ENCODE measurements at regions not wholly inside any gene's neighbourhood (a gene's known extent, or its start where the extent isn't known, plus 50 kb on each side); places are given as distances from the start of the nearest gene placed in this dataset.

DNA sequence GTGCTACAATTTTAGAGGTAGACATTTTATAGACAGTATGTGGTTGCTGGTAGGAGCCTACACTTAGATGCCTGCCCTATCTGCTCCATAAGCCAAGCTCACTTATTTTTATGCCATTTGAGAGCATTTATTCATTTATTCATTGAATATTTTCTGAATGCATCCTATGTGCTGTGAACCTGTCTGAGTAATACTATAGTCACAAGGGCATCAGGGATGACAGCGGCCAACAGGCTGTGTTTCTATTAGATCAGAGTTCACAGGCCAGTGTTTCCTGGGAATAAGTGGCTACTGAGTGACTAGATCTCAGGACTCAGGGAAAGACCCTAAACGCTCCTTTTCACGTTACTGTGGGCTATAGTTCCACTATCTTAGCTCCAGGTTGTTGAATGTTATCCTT lies 235.2 kb upstream of the MSX2 start:
- peaks cover 7% of the 10 kb centered on the region for H3K27me3 Mint-ChIP-seq
- no peak for ATAC-seq
- CTCF ChIA-PET: no interaction called here
- DNase-seq: no peak
- no peaks in the 10 kb centered on the region for H3K4me1 Mint-ChIP-seq (ENCODE audit: low read depth)
- intact Hi-C loops (cut with micrococcal nuclease): no loop called here
- peaks cover 3% of the 10 kb centered on the region for H3K9me3 Mint-ChIP-seq
- TF ChIP-seq, protein P1, sequence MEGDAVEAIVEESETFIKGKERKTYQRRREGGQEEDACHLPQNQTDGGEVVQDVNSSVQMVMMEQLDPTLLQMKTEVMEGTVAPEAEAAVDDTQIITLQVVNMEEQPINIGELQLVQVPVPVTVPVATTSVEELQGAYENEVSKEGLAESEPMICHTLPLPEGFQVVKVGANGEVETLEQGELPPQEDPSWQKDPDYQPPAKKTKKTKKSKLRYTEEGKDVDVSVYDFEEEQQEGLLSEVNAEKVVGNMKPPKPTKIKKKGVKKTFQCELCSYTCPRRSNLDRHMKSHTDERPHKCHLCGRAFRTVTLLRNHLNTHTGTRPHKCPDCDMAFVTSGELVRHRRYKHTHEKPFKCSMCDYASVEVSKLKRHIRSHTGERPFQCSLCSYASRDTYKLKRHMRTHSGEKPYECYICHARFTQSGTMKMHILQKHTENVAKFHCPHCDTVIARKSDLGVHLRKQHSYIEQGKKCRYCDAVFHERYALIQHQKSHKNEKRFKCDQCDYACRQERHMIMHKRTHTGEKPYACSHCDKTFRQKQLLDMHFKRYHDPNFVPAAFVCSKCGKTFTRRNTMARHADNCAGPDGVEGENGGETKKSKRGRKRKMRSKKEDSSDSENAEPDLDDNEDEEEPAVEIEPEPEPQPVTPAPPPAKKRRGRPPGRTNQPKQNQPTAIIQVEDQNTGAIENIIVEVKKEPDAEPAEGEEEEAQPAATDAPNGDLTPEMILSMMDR (IDR thresholded peaks at IDR 0.05): no peak
- H3K36me3 Mint-ChIP-seq (ENCODE audit: low read depth): no peaks in the 10 kb centered on the region
- H3K27ac Mint-ChIP-seq: no peak overlapping the region
- POLR2A ChIA-PET: no interaction called here
- H3K4me3 Mint-ChIP-seq: no peak overlapping the region

DNA sequence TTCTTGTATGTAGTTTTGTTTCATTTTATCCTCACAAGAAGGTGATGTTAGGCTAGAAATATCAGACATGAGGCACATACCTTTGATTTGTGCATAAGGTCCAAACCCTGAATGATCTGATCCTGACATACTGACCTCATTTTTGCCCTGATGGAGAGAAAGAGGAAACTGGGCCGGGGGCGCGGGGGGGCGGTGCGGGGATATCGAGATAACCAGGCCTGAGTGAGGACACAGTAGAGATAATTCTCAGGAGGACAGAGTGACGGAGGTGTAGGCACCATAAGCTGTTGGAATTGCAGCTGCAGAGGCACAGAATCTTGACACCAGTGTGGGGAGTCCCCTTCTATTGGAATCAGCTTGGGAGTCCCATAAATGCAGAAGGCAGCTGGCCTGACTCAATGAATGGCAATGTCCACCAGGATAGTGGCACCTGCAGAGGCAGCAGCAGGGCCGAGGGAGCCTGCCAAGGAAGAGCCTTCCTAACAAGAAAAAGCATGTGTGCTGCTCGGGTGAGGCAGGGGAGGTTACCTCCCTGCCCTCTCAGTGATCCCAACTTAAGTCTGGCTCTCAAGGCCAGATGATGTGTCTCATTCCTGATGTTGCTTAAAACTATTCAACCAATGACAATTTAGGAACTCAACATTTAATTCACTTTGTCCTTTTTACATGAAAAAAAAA lies 234.3 kb upstream of the MSX2 start:
- H3K36me3 Mint-ChIP-seq (ENCODE audit: low read depth): no peaks in the 10 kb centered on the region
- DNase-seq (no peak), ATAC-seq (no peak)
- POLR2A ChIA-PET: no interaction called here
- no peak overlapping the region for H3K27ac Mint-ChIP-seq
- H3K9me3 Mint-ChIP-seq: peaks cover 3% of the 10 kb centered on the region
- TF ChIP-seq, protein P1 (IDR thresholded peaks at IDR 0.05): no peak
- no peaks in the 10 kb centered on the region for H3K4me1 Mint-ChIP-seq (ENCODE audit: low read depth)
- no peak overlapping the region for H3K4me3 Mint-ChIP-seq
- CTCF ChIA-PET: no interaction called here
- intact Hi-C loops (cut with micrococcal nuclease): no loop called here
- peaks cover 7% of the 10 kb centered on the region for H3K27me3 Mint-ChIP-seq

DNA sequence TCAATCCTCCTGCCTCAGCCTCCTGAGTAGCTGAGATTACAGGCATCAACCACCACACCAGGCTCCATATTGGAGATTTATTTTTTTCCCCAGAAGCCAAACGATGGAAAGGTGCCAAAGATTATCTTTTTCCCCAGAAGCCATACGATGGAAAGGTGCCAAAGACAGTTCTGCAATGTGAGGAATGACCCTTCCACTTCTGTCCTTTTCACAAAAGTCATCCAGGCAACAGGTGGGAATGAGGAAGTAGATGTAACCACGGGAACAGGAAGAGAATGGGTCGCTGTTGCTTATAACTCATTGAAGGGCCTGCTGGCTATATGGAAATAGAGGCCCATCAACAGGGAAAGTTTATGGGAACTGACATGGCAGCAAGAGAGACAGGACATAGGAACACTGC lies 233.7 kb upstream of the MSX2 start:
- no peak for ATAC-seq
- peaks cover 3% of the 10 kb centered on the region for H3K9me3 Mint-ChIP-seq
- H3K4me1 Mint-ChIP-seq (ENCODE audit: low read depth): no peaks in the 10 kb centered on the region
- ChIA-PET CTCF (no interaction called here), POLR2A (no interaction called here)
- intact Hi-C loops (cut with micrococcal nuclease): no loop called here
- TF ChIP-seq, protein P1 (IDR thresholded peaks at IDR 0.05): no peak
- no peak for DNase-seq
- H3K36me3 Mint-ChIP-seq (ENCODE audit: low read depth): no peaks in the 10 kb centered on the region
- H3K27ac Mint-ChIP-seq: no peak overlapping the region
- H3K27me3 Mint-ChIP-seq: peaks cover 7% of the 10 kb centered on the region
- no peak overlapping the region for H3K4me3 Mint-ChIP-seq

DNA sequence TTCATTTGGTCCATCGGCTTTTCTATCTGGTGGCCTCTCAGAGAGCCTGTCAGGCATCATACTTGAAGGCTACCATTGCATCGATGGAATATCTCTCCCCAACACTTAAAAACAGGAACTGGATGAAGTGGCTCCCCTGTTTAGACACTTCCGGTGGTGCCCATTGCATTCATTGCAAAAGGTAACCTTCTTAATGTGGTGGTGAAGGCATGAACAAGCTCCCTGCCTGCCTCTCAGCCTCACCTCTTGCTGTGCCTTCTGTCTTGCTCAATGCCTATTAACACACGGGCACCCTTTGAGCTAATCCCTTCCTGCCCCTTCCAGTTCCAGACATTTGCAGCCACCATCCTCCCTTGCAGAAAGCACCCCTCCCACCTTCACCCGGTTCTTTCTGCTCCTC lies 233.1 kb upstream of the MSX2 start:
- Mint-ChIP-seq H3K36me3 (ENCODE audit: low read depth) (no peaks in the 10 kb centered on the region), H3K9me3 (peaks cover 2% of the 10 kb centered on the region), H3K4me1 (ENCODE audit: low read depth) (no peaks in the 10 kb centered on the region), H3K27ac (no peak overlapping the region), H3K4me3 (no peak overlapping the region), H3K27me3 (peaks cover 3% of the 10 kb centered on the region)
- ChIA-PET POLR2A (no interaction called here), CTCF (no interaction called here)
- ATAC-seq (no peak), DNase-seq (no peak)
- TF ChIP-seq, protein P1 (IDR thresholded peaks at IDR 0.05): no peak
- intact Hi-C loops (cut with micrococcal nuclease): no loop called here

DNA sequence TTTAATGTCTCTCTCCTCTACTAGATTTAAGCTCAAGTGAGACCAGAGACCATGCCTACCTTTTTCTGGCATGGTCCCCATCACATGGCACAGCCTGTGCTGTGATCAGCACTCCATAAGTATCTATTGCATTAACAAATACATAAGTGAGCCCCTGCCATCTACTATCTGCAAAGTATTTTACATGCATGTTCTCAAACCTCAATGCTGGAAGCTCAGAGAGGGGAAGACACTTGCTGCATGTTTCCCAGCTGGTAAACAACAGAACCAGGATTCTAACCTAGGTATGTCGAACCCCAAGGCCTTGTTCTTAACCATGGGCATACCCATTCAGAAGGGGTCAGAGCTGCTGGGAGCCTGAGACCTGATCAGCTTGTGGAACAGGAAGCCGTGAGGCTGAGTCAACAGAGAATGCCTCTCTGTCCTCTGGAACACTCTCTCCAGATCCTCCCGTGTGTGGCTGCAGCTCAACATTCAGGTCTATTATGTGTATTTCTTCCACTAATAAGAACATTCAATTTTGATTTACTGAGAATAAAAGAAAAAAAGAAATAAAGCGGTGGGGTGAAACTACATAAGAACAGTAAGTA lies 232.5 kb upstream of the MSX2 start:
- TF ChIP-seq, protein P1 (IDR thresholded peaks at IDR 0.05): no peak
- peaks cover 3% of the 10 kb centered on the region for H3K27me3 Mint-ChIP-seq
- H3K4me3 Mint-ChIP-seq: no peak overlapping the region
- intact Hi-C loops (cut with micrococcal nuclease): no loop called here
- no peaks in the 10 kb centered on the region for H3K4me1 Mint-ChIP-seq (ENCODE audit: low read depth)
- DNase-seq (no peak), ATAC-seq (no peak)
- peaks cover 2% of the 10 kb centered on the region for H3K9me3 Mint-ChIP-seq
- POLR2A ChIA-PET: no interaction called here
- CTCF ChIA-PET: no interaction called here
- no peaks in the 10 kb centered on the region for H3K36me3 Mint-ChIP-seq (ENCODE audit: low read depth)
- H3K27ac Mint-ChIP-seq: no peak overlapping the region

Data from activated CD8-positive, alpha-beta T cell treated with anti-CD3 and anti-CD28 coated beads for 36 hours (primary cell).